ENCODE measurements at regions not wholly inside any gene's neighbourhood (a gene's known extent, or its start where the extent isn't known, plus 50 kb on each side); places are given as distances from the start of the nearest gene placed in this dataset.

- no peak for TF ChIP-seq CTCF (conservative IDR thresholded peaks at IDR 0.05; ENCODE audit: low read depth, low read length)
Measured at GRCh38 chr13:102974317-102975087, 91.7 kb downstream of the SLC10A2 start.

DNA sequence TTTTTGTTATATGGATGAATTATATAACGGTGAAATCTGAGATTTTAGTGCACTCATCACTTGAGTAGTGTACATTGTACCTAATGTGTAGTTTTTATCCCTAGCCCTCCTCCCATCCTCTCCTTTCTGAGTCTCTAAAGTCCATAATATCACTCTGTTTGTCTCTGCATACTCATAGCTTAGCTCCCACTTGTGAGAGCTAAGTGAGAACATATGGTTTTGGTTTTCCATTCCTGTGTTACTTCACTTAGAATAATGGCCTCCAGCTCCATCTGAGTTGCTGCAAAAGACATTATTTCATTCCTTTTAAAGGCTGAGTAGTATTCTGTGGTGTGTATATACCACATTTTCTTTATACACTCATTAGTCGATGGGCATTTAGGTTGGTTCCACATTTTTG, 94.0 kb downstream of the SLC10A2 start:
- no peak for DNase-seq (ENCODE audit: low read depth)
- no peak for TF ChIP-seq CTCF (conservative IDR thresholded peaks at IDR 0.05; ENCODE audit: low read depth, low read length)
- no peak overlapping the region for H3K4me3 ChIP-seq (ENCODE audit: low read depth, low read length)

More at GRCh38 chr13:102974317-102975087, 91.7 kb downstream of the SLC10A2 start:
- H3K4me3 ChIP-seq (ENCODE audit: low read depth, low read length) = no peak overlapping the region
- DNase-seq (ENCODE audit: low read depth) = no peak

DNA sequence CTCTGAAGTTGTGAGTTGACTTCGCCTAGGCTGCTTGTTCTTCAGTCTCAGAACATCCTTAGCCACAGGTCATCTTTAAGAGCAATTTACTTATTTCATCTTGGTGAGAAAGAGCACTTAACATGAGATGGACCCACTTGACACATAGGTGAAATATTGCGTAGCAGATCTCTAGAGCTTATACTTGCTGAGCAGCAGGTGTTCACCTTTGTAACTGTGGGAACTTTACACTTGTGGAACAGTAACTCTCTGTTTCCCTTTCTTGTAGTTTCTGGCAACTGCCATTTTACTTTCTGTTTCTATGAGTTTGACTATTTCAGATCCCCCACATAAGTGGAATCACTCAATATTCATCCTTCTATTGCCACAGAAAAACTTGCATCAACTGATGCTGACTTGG, 95.7 kb downstream of the SLC10A2 start:
- no peak for DNase-seq (ENCODE audit: low read depth)
- H3K4me3 ChIP-seq (ENCODE audit: low read depth, low read length) = no peak overlapping the region
- TF ChIP-seq CTCF (conservative IDR thresholded peaks at IDR 0.05; ENCODE audit: low read depth, low read length) = no peak

DNA sequence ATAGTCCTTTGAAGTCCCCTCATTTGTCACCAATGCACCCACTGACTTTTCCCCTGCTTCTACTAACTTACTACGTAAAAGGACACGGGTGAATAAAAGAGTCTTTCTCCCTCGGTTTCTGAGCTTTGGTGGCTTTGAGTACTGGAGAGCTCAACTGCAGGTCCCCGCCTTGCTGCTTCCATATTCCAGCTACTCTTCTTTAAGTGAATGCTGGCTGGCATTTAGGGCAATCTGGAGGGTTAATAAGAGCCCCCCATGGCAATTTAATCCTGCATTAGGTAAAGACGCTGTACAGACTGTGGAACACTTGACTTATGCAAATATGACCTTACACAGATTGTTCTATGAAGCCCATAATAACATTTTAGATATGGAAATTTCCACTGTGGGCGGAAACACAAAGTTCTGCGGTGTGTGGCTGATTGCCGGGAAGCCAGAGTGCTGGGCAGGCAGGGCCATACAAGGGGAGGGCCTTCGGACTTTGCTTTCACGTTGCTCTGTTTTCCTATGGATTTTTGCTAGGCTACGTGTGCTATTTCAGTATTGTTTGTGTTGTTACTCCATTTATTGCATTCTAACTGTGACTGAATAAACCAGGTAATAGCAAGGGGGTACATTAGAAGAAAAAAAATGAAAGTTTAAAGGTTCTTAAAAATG, 97.5 kb downstream of the SLC10A2 start:
- TF ChIP-seq CTCF (conservative IDR thresholded peaks at IDR 0.05; ENCODE audit: low read depth, low read length) = no peak
- DNase-seq (ENCODE audit: low read depth) = no peak
- H3K4me3 ChIP-seq (ENCODE audit: low read depth, low read length) = no peak overlapping the region

- H3K4me3 ChIP-seq (ENCODE audit: low read depth, low read length) = no peak overlapping the region
- no peak for TF ChIP-seq CTCF (conservative IDR thresholded peaks at IDR 0.05; ENCODE audit: low read depth, low read length)
- DNase-seq (ENCODE audit: low read depth) = no peak
Measured at GRCh38 chr13:102965802-102966201, 100.4 kb downstream of the SLC10A2 start.

DNA sequence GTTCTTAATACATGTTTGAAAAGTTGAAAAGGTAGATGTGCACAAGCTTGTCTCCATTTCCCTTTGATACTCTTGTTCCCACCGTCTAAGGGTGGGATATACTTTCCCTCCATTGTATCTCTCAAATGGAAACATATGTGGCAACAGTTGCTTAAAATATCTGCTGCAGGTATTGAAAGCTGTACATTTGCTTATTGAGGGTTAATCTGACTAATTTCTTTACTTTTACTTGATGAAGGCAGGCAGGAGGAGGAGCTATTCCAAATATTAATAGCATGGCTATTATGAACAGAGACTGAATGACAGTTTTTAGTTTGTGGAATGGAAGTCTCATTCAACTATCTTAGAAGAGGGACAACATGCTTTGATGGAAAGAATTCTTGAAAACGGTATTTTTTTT, 103.8 kb downstream of the SLC10A2 start:
- no peak for TF ChIP-seq CTCF (conservative IDR thresholded peaks at IDR 0.05; ENCODE audit: low read depth, low read length)
- no peak for DNase-seq (ENCODE audit: low read depth)
- no peak overlapping the region for H3K4me3 ChIP-seq (ENCODE audit: low read depth, low read length)
